ENCODE measurements at regions not wholly inside any gene's neighbourhood (a gene's known extent, or its start where the extent isn't known, plus 50 kb on each side); places are given as distances from the start of the nearest gene placed in this dataset.

DNA sequence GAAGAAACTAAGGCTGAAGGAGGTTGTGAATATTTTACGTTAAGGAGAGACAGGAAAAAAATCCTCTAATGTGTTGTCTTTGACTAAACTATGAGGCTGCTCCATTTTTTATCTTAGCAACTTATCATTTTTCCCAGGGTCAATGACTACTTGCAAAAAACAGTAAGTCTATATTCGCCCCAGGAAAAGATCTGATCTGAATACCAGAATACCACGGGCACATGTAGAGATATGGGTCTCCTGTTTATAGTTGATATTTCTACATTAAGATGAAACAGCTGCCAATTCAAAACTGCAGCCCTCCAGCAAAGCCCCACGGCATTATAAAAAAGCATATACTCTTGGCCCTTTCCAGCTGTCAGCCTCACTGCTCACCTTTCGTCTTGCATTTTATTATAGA is 358.4 kb downstream of the SH2D4B start:
- Mint-ChIP-seq H3K4me1 (ENCODE audit: low read depth, unreplicated experiment) (no peaks in the 10 kb centered on the region), H3K27me3 (ENCODE audit: low read depth, unreplicated experiment) (peaks cover 25% of the 10 kb centered on the region), H3K4me3 (ENCODE audit: unreplicated experiment) (no peak overlapping the region), H3K27ac (ENCODE audit: unreplicated experiment) (no peak overlapping the region), H3K36me3 (ENCODE audit: low read depth, unreplicated experiment) (no peaks in the 10 kb centered on the region), H3K9me3 (ENCODE audit: unreplicated experiment) (no peaks in the 10 kb centered on the region)
- H3K4me1 ChIP-seq (ENCODE audit: insufficient read depth, low read length): no peaks in the 10 kb centered on the region
- no peaks in the 10 kb centered on the region for H3K27me3 ChIP-seq (ENCODE audit: insufficient read depth, low read length)
- no peaks in the 10 kb centered on the region for H3K36me3 ChIP-seq (ENCODE audit: insufficient read depth, low read length)
- no peak overlapping the region for H3K4me2 ChIP-seq (ENCODE audit: low read length)
- no peaks in the 10 kb centered on the region for H4K20me1 ChIP-seq (ENCODE audit: insufficient read depth, low read length)
- FAIRE-seq (no peak), DNase-seq (ENCODE audit: low read depth) (no peak)
- no peak overlapping the region for H3K4me3 ChIP-seq (ENCODE audit: insufficient read depth, low read depth, low read length)
- no peak overlapping the region for H3K9ac ChIP-seq (ENCODE audit: low read length)
- H2AFZ ChIP-seq (ENCODE audit: low read depth, low read length): no peak overlapping the region
- no peak for TF ChIP-seq EZH2 (IDR thresholded peaks at IDR 0.05; ENCODE audit: insufficient read depth, low read length)
- TF ChIP-seq, protein P1, sequence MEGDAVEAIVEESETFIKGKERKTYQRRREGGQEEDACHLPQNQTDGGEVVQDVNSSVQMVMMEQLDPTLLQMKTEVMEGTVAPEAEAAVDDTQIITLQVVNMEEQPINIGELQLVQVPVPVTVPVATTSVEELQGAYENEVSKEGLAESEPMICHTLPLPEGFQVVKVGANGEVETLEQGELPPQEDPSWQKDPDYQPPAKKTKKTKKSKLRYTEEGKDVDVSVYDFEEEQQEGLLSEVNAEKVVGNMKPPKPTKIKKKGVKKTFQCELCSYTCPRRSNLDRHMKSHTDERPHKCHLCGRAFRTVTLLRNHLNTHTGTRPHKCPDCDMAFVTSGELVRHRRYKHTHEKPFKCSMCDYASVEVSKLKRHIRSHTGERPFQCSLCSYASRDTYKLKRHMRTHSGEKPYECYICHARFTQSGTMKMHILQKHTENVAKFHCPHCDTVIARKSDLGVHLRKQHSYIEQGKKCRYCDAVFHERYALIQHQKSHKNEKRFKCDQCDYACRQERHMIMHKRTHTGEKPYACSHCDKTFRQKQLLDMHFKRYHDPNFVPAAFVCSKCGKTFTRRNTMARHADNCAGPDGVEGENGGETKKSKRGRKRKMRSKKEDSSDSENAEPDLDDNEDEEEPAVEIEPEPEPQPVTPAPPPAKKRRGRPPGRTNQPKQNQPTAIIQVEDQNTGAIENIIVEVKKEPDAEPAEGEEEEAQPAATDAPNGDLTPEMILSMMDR (IDR thresholded peaks at IDR 0.05; ENCODE audit: insufficient read depth, low read depth, low read length): no peak
- no peaks in the 10 kb centered on the region for H3K79me2 ChIP-seq (ENCODE audit: insufficient read depth, low read length)
- no peak overlapping the region for H3K27ac ChIP-seq (ENCODE audit: low read depth, low read length)
- peaks cover 3% of the 10 kb centered on the region for H3K9me3 ChIP-seq (ENCODE audit: insufficient read depth, low read depth, low read length)

DNA sequence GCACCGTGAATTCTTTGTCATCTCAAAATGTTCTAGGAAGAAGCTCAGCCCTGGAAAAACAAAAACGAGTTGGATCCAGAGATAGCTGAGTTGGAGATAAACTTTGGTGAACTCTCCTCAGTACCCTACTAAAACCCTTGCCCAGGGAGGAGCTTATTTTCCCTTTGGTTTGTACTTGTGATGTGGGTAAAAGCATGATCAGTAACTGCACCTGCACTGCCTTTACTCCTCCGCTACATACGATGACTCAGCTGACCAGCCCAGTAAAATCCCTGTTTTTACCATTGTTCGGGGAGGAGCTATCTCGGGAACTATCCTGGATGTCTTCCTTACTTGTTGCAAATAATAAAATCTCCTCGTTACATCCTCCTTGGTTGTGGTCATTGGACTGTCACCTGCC is 359.3 kb downstream of the SH2D4B start:
- Histone ChIP-seq H3K27ac (ENCODE audit: low read depth, low read length) (no peak overlapping the region), H3K4me1 (ENCODE audit: insufficient read depth, low read length) (no peaks in the 10 kb centered on the region), H3K27me3 (ENCODE audit: insufficient read depth, low read length) (no peaks in the 10 kb centered on the region), H3K4me3 (ENCODE audit: insufficient read depth, low read depth, low read length) (no peak overlapping the region), H2AFZ (ENCODE audit: low read depth, low read length) (no peak overlapping the region), H4K20me1 (ENCODE audit: insufficient read depth, low read length) (no peaks in the 10 kb centered on the region), H3K9me3 (ENCODE audit: insufficient read depth, low read depth, low read length) (peaks cover 3% of the 10 kb centered on the region), H3K79me2 (ENCODE audit: insufficient read depth, low read length) (no peaks in the 10 kb centered on the region), H3K9ac (ENCODE audit: low read length) (no peak overlapping the region), H3K4me2 (ENCODE audit: low read length) (no peak overlapping the region), H3K36me3 (ENCODE audit: insufficient read depth, low read length) (no peaks in the 10 kb centered on the region)
- no peak overlapping the region for H3K27ac Mint-ChIP-seq (ENCODE audit: unreplicated experiment)
- H3K4me1 Mint-ChIP-seq (ENCODE audit: low read depth, unreplicated experiment): no peaks in the 10 kb centered on the region
- FAIRE-seq (no peak), DNase-seq (ENCODE audit: low read depth) (no peak)
- H3K9me3 Mint-ChIP-seq (ENCODE audit: unreplicated experiment): no peaks in the 10 kb centered on the region
- no peak for TF ChIP-seq EZH2 (IDR thresholded peaks at IDR 0.05; ENCODE audit: insufficient read depth, low read length)
- TF ChIP-seq, protein P1 (IDR thresholded peaks at IDR 0.05; ENCODE audit: insufficient read depth, low read depth, low read length): no peak
- H3K27me3 Mint-ChIP-seq (ENCODE audit: low read depth, unreplicated experiment): peaks cover 23% of the 10 kb centered on the region
- no peak overlapping the region for H3K4me3 Mint-ChIP-seq (ENCODE audit: unreplicated experiment)
- no peaks in the 10 kb centered on the region for H3K36me3 Mint-ChIP-seq (ENCODE audit: low read depth, unreplicated experiment)

DNA sequence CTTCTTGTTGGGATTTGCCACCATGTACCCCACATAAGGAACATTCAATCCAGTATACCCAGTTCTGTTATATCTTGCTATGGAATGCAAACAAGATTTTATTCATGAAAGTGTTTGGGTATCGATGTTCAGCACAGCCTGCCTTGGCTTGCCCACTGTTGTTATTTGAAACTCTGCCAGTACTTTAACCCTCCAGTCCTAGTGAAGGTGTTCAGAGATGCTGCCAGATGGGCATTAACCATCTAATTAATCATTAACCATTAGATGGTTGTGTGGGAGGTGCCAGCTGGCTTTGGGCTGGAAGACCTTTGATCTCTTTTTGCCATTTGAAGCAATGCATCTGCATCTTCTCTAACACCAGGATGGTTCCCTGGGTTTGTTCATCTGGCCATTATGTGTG is 363.0 kb downstream of the SH2D4B start:
- DNase-seq (ENCODE audit: low read depth): no peak
- Histone ChIP-seq H3K4me1 (ENCODE audit: insufficient read depth, low read length) (no peaks in the 10 kb centered on the region), H2AFZ (ENCODE audit: low read depth, low read length) (no peak overlapping the region), H4K20me1 (ENCODE audit: insufficient read depth, low read length) (no peaks in the 10 kb centered on the region), H3K4me3 (ENCODE audit: insufficient read depth, low read depth, low read length) (no peak overlapping the region), H3K27me3 (ENCODE audit: insufficient read depth, low read length) (no peaks in the 10 kb centered on the region), H3K27ac (ENCODE audit: low read depth, low read length) (no peak overlapping the region), H3K4me2 (ENCODE audit: low read length) (no peak overlapping the region), H3K9ac (ENCODE audit: low read length) (no peak overlapping the region), H3K79me2 (ENCODE audit: insufficient read depth, low read length) (no peaks in the 10 kb centered on the region), H3K36me3 (ENCODE audit: insufficient read depth, low read length) (no peaks in the 10 kb centered on the region), H3K9me3 (ENCODE audit: insufficient read depth, low read depth, low read length) (peaks cover 3% of the 10 kb centered on the region)
- no peak for FAIRE-seq
- no peak overlapping the region for H3K27ac Mint-ChIP-seq (ENCODE audit: unreplicated experiment)
- peaks cover 11% of the 10 kb centered on the region for H3K27me3 Mint-ChIP-seq (ENCODE audit: low read depth, unreplicated experiment)
- TF ChIP-seq EZH2 (IDR thresholded peaks at IDR 0.05; ENCODE audit: insufficient read depth, low read length): no peak
- TF ChIP-seq, protein P1 (IDR thresholded peaks at IDR 0.05; ENCODE audit: insufficient read depth, low read depth, low read length): no peak
- no peaks in the 10 kb centered on the region for H3K9me3 Mint-ChIP-seq (ENCODE audit: unreplicated experiment)
- H3K36me3 Mint-ChIP-seq (ENCODE audit: low read depth, unreplicated experiment): no peaks in the 10 kb centered on the region
- no peak overlapping the region for H3K4me3 Mint-ChIP-seq (ENCODE audit: unreplicated experiment)
- H3K4me1 Mint-ChIP-seq (ENCODE audit: low read depth, unreplicated experiment): no peaks in the 10 kb centered on the region

All from astrocyte (in vitro differentiated cells and primary cell).